AG20443 (cell line): ENCODE measurements at regions not wholly inside any gene's neighbourhood (a gene's known extent, or its start where the extent isn't known, plus 50 kb on each side); places are given as distances from the start of the nearest gene placed in this dataset.
A peak's percentile ranks its signal among the peaks of the same experiment; 100 is the strongest.

ENCODE experiments used
- DNase-seq: peaks from one replicate; pipeline ENCODE4 v3.0.0; 2012; ENCODE audit warnings: low spot score, mixed read lengths

- no peak for DNase-seq
Observed at GRCh38 chr13:99642841-99643240, 141.6 kb downstream of the TM9SF2 start.

GRCh38 chr13:99642006-99642405 is 140.7 kb downstream of the TM9SF2 start:
- DNase-seq, result no peak

- no peak for DNase-seq
Observed at GRCh38 chr13:99640260-99640659, 139.0 kb downstream of the TM9SF2 start.

- DNase-seq, result no peak
Observed at GRCh38 chr13:99639126-99639525, 137.9 kb downstream of the TM9SF2 start.

GRCh38 chr13:99636728-99637353 is 135.6 kb downstream of the TM9SF2 start:
- no peak for DNase-seq

GRCh38 chr13:99636306-99636705 is 135.0 kb downstream of the TM9SF2 start:
- no peak for DNase-seq

GRCh38 chr13:99634672-99635071 is 133.4 kb downstream of the TM9SF2 start:
- no peak for DNase-seq

GRCh38 chr13:99630269-99630898 is 129.1 kb downstream of the TM9SF2 start:
- no peak for DNase-seq

GRCh38 chr13:99629641-99630040 is 128.4 kb downstream of the TM9SF2 start:
- no peak for DNase-seq

GRCh38 chr13:99628442-99628841 is 127.2 kb downstream of the TM9SF2 start:
- no peak for DNase-seq

DNA sequence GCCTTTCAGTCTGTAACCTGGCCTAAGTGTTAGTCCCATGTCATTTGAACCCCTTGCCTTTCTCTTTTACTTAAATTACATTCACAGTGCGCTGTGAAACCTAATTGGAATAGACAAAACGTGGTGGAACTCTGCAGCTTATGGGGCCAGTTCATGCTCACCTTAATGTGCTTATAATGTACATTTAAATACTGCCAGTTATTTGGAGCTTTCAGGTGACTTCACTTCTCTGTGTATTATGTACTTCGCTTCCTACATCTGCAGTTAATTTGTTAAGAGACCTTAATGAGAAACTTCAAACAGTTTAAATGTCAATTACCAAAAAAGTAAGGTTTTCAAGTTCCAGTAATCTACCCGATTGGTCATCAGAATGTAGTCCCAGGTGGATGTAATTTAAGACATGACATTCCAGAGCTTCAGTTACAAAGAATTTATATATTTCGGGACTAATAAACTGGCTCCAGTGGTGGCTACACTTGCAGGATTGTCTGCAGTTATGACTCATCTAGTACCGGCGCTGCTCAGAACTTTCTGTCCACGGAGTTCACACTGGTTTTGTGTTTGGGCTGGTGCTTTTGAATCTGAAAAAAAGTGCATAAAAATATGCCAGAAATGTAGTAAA is 125.3 kb downstream of the TM9SF2 start:
- DNase-seq, result peak; percentile 77

GRCh38 chr13:99624936-99625540 is 123.8 kb downstream of the TM9SF2 start:
- no peak for DNase-seq

GRCh38 chr13:99620806-99621205 is 119.5 kb downstream of the TM9SF2 start:
- no peak for DNase-seq

DNA sequence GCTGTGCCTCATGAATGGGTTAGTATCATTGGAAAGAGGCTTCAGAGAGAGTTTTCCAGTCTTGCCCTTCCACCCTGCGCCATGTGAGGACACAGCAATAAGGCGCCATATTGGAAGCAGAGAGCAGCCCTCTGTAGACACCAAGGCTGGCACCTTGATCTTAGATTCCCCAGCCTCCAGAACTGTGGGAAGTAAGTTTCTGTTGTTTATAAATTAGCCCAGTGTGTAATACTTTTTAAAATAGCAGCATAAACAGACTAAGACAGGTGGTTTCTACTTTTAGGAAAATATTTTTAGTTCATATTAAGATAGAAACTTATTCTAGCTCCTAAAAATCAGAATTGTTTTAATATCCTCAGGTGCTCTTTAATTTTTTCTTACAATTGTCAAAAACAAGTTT is 117.9 kb downstream of the TM9SF2 start:
- DNase-seq, result no peak

- peak; percentile 80 for DNase-seq
Observed at GRCh38 chr13:99617474-99618255, 116.4 kb downstream of the TM9SF2 start.

DNA sequence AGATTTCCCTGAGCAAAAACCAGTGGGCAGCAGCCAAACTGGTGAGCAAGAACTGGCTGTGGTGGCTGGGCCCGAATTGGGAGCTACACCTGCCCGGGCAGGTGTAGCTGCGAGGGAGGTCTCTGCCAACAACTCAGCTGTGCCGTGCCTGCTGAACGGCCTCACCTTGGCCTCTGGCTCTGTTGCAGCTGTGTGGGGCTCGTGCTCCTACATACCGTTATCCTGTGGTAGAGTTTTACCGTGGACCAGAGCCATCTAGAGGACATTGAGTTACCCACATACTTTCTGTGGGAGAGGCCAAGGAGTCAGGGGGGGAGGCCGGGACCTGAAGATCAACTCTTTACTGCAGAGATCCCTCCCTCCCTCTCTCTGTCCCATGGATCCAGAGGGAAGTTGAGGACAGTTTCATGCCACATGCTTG is 113.2 kb downstream of the TM9SF2 start:
- no peak for DNase-seq
